CD4-positive, alpha-beta T cell treated with Interleukin-4 for 4 hours (primary cell): ENCODE measurements at regions not wholly inside any gene's neighbourhood (a gene's known extent, or its start where the extent isn't known, plus 50 kb on each side); places are given as distances from the start of the nearest gene placed in this dataset.

Experiments used
- DNase-seq: peaks from one replicate; pipeline ENCODE4 v3.0.0-alpha.2; 2020

- DNase-seq, result no peak
Observed at GRCh38 chr12:81950871-81951270, 191.7 kb upstream of the PPFIA2 start.

- DNase-seq, result no peak
Observed at GRCh38 chr12:81949841-81950308, 190.7 kb upstream of the PPFIA2 start.

DNA sequence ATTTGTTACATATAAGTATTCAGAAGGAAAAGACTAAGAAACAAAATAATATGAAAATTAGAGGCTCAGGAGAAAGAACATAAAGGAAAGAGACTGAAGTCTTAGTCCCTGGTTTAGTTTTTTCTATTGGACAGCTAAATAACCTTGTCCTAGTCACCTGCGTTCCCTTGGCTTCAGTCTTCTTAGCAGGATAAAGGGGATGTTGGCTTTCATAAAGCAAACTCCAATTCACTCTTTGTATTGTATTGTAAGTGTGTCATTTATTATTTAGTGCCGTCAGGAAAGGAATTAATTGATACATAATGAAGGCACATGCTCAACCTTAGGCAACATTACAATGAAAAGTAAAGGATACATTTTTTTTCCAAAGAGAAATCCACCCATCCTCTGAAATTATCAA, 190.3 kb upstream of the PPFIA2 start:
- DNase-seq, result no peak

GRCh38 chr12:81944886-81945285, 185.7 kb upstream of the PPFIA2 start:
- DNase-seq, result no peak

DNA sequence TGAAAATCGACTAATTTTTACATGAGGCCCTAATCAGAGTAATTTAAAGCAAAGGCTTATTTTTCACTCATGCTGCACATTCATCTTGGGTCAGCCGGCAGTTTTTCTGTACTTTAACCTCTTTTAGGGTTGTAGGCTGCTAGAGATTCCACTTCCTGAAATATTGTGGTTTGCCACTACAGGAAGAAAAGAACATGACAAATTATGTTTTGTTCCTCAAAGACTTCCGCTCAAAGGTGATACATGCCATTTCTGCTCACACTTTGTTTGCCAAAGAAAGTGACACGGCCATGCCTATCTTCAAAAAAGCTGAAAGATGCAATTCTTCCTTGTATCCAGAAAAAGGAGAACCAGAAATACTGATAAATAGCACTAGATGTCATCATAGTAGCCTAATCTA, 183.4 kb upstream of the PPFIA2 start:
- peak; percentile 30 for DNase-seq

- no peak for DNase-seq
Observed at GRCh38 chr12:81930037-81930436, 170.9 kb upstream of the PPFIA2 start.

GRCh38 chr12:81896771-81897170, 137.6 kb upstream of the PPFIA2 start:
- DNase-seq, result no peak

DNA sequence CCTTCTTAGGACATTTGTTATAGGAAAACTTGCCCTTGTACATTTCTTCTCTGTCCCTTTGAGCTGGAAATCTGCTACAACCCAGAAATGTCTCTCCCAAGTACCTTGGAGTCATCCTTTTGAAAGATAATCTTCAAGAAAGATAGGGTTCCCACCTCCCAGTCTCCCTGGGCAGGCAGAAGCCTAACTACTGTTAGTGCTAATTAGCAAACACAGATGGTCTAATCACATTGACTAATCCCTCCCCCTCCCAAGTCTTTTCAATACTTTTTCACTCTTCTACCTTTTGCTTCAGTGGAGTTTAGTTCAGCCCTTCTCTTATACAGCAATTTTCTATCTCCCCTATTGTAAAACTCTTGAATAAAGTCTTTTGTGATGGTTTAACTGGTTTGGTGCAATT, 129.8 kb upstream of the PPFIA2 start:
- no peak for DNase-seq

GRCh38 chr12:81888106-81888740, 129.1 kb upstream of the PPFIA2 start:
- DNase-seq, result no peak

DNA sequence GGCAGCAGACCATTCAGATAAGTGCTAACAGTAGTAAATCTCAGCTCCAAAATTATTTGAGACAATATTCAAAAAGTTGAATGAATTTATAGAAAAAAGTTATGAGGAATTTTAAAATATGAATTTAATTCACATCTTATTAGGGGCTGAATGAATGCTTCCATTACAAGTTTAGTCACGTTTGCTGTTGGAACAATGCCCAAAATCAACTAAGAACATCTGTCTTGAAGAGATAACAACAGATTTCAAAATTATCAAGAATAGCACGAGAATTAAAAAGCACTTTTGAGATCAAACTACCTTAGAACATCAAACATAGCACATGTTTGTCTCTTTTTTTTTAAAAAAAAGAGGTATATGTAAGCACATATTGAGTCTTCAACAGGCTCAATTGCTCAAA, 115.4 kb upstream of the PPFIA2 start:
- no peak for DNase-seq

DNA sequence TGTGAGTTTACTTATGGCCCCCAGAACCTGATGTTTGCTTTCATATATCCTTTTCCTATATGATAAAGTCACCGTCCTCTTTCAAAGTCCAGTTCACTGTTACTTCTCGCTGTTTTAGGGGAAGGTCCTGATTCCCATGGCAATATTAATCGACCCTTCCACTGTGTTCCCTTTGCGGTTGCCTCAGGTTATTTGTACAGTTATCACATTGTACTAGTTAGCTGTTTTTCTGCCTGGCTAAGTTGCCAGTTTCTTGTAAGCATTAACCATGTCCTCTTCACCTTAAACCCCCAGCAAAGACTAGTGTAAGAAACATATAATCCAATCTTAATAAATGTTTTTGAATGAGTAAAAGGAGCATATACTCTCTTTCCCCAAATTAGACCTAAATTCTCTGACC, 115.0 kb upstream of the PPFIA2 start:
- no peak for DNase-seq

- no peak for DNase-seq
Observed at GRCh38 chr12:81872400-81872799, 113.2 kb upstream of the PPFIA2 start.

- DNase-seq, result no peak
Observed at GRCh38 chr12:81866081-81866480, 106.9 kb upstream of the PPFIA2 start.

DNA sequence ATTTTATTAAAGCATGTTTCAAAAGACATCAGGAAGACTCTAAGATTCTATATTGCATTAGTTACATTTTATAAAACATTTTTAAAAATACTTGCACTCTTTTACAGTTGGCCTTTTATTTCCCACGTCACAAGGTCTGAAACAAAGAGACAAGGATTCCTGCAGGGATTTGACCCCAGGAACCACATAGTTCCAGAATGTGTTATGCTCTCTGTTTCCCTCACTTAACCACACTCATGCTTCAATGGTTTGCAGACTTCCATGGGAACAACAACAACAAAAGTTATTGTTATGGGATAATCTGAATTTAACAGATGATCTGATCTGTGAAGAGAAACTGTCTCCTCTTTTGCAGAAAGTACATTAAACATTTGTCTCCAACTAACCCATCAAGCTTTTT, 104.3 kb upstream of the PPFIA2 start:
- no peak for DNase-seq

GRCh38 chr12:81859521-81859920, 100.4 kb upstream of the PPFIA2 start:
- no peak for DNase-seq

DNA sequence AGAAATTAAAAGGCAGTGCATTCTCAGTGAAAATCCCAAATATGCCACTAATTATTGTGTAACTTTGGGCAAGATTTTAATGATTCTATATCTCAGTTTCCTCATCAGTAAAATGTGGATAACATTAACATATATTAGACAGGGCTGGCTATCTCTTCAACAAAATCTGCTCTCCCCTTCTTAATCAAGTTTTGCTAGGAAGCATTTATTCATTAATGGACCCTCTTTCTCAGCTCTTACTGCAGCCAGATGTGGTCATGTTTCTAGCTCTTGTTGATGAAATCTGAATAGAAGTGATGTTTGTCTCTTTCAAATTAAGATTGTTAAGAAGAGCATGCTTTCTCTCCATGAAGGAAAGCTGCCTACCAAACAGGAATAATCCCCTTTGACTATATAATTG, 84.4 kb upstream of the PPFIA2 start:
- no peak for DNase-seq

- DNase-seq, result no peak
Observed at GRCh38 chr12:81835783-81836182, 76.6 kb upstream of the PPFIA2 start.

DNA sequence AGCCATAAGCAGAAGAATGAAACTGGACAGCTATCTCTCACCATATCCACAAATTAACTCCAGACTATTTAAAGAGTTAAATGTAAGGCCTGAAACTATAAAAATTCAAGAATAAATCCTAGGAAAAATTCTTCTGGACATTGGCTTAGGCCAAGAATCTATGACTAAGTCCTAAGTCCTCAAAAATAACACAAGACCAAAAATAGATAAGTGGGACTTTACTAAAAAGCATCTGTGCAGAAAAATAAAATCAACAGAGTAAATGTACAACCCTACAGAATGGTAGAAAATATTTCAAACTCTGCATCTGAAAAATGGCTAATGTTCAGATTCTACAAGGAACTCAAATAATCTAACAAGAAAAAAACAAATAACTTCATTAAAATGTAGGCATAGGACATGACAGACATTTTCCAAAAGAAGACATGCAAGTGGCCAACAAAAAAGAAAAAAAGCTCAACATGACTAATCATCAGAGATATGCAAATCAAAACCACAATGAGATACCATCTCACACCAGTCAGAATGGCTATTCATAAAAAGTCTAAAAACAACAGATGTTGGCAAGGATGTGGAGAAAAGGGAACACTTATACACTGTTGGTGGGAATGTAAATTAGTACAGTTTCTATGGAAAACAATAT, 61.0 kb upstream of the PPFIA2 start:
- DNase-seq, result no peak

DNA sequence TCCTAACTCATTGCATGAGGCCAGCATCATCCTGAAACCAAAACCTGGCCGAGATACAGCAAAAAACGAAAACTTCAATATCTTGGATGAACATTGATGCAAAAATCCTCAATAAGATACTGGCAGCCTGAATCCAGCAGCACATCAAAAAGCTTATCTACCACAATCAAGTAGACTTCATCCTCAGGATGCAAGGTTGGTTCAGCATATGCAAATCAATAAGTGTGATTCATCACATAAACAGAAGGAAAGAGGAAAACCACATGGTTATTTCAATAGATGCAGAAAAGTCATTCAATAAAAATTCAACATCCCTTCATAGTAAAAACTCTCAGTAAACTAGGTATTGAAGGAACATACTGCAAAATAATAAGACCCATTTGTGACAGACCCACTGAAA, 56.5 kb upstream of the PPFIA2 start:
- no peak for DNase-seq

DNA sequence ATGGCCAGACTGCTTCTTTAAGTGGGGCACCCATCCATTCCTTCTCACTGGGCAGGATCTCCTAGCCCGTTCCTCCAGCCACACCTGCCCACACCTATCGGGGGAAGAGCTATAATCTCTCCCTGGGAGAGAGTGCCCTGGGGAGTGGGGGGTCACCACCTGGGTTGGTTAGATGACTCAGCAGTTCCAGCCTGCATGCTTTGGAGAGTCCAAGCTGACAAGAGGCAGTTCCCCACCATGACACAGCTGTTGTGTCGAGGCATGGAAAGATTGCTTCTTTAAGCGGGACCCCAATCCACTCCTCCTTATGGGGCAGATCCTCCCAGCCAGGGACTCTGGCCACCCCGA, 52.6 kb upstream of the PPFIA2 start:
- no peak for DNase-seq

- no peak for DNase-seq
Observed at GRCh38 chr12:81811061-81811777, 52.1 kb upstream of the PPFIA2 start.

DNA sequence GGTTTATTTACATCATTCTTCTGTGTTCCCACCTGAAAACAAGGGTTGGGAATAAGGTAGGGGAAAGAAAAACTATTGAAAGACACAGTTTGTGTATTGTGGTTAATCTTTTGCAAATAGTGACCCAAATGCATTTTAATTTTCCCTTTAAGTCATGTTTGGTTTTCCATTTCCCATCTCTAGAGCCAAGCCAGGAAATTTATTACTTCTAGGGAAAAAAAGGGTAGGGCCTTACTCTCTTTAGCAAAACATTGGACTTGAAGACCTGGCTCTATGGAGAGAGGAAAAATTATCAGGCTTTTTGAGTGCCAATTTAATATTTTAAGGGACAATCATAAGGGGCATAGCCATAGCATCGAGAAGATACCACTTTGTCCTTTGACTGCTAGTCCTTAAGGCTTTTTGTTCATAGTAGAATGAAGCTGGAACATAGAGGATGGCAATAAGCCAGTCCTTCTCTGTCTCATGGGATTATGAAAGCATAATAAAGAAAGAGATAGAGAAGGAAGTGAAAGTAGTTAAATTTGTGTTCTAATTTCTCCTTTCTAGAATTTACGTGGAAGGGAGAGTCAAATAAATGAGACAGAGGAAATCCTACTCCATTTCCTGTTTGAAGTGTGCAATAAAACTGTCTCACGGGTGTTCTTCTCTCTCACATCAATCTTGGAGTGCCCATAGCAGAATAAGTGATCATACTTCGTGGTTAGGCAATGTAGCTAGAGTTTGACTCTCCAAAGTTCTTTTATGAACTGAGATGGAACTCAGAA, 50.9 kb upstream of the PPFIA2 start:
- DNase-seq, result no peak

DNA sequence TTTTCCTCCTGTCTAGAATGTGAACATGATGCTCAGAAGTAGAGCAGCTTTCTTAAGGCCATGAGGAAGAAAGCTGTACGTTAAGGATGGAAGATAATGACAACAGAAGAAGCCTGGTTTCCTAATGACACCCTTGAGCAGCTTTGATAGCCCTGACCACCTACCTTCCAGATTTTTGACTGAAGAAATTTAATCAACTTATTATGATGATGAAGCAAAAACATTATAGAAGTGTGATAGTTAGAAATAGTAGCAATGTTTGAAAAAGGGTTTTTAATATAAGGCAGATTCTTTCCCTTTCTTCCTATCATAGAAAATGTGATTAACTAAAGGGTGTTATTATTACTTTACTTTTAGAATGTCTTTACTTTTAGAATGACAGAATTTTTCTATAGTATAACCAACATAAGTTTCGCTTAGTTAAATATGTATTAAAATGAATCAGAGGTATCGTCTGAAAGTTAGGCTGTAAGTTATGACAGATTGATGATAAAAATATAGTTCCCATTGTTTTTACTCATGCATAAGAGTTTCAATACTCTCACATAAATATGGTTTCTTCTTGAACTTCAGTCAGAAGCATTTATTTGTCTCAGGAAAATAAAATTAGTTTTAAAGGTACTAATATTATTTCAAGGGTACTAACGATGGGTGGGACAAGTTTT, 50.1 kb upstream of the PPFIA2 start:
- no peak for DNase-seq
